ENCODE measurements at regions not wholly inside any gene's neighbourhood (a gene's known extent, or its start where the extent isn't known, plus 50 kb on each side); places are given as distances from the start of the nearest gene placed in this dataset.

- DNase-seq (no peak), ATAC-seq (ENCODE audit: low read depth) (no peak)
- no peak overlapping the region for H3K4me3 Mint-ChIP-seq
These were observed 438.8 kb upstream of the EYS start for GRCh38 chr6:66145867-66146266.

GRCh38 chr6:66134021-66134420 is 427.0 kb upstream of the EYS start:
- H3K27ac Mint-ChIP-seq: no peak overlapping the region
- no peak for DNase-seq
- TF ChIP-seq, protein P1, sequence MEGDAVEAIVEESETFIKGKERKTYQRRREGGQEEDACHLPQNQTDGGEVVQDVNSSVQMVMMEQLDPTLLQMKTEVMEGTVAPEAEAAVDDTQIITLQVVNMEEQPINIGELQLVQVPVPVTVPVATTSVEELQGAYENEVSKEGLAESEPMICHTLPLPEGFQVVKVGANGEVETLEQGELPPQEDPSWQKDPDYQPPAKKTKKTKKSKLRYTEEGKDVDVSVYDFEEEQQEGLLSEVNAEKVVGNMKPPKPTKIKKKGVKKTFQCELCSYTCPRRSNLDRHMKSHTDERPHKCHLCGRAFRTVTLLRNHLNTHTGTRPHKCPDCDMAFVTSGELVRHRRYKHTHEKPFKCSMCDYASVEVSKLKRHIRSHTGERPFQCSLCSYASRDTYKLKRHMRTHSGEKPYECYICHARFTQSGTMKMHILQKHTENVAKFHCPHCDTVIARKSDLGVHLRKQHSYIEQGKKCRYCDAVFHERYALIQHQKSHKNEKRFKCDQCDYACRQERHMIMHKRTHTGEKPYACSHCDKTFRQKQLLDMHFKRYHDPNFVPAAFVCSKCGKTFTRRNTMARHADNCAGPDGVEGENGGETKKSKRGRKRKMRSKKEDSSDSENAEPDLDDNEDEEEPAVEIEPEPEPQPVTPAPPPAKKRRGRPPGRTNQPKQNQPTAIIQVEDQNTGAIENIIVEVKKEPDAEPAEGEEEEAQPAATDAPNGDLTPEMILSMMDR (IDR thresholded peaks at IDR 0.05): no peak
- no peaks in the 10 kb centered on the region for H3K27me3 Mint-ChIP-seq
- no peak for ATAC-seq (ENCODE audit: low read depth)
- no peak overlapping the region for H3K4me3 Mint-ChIP-seq
- H3K36me3 Mint-ChIP-seq (ENCODE audit: low read depth): no peaks in the 10 kb centered on the region
- CTCF ChIA-PET: no interaction called here
- H3K4me1 Mint-ChIP-seq: no peaks in the 10 kb centered on the region
- H3K9me3 Mint-ChIP-seq: peaks cover 5% of the 10 kb centered on the region
- intact Hi-C loops (cut with micrococcal nuclease): no loop called here
- POLR2A ChIA-PET: no interaction called here

More at GRCh38 chr6:66145867-66146266, 438.8 kb upstream of the EYS start:
- H3K9me3 Mint-ChIP-seq: no peaks in the 10 kb centered on the region
- H3K36me3 Mint-ChIP-seq (ENCODE audit: low read depth): no peaks in the 10 kb centered on the region
- ChIA-PET CTCF (no interaction called here), POLR2A (no interaction called here)
- H3K4me1 Mint-ChIP-seq: no peaks in the 10 kb centered on the region
- H3K27ac Mint-ChIP-seq: no peak overlapping the region
- intact Hi-C loops (cut with micrococcal nuclease): no loop called here
- TF ChIP-seq, protein P1 (IDR thresholded peaks at IDR 0.05): no peak
- H3K27me3 Mint-ChIP-seq: no peaks in the 10 kb centered on the region

- H3K27me3 Mint-ChIP-seq: no peaks in the 10 kb centered on the region
- no peak for DNase-seq
- no peak overlapping the region for H3K27ac Mint-ChIP-seq
- no peaks in the 10 kb centered on the region for H3K36me3 Mint-ChIP-seq (ENCODE audit: low read depth)
- TF ChIP-seq, protein P1 (IDR thresholded peaks at IDR 0.05): no peak
- intact Hi-C loops (cut with micrococcal nuclease): no loop called here
- H3K9me3 Mint-ChIP-seq: peaks cover 12% of the 10 kb centered on the region
- CTCF ChIA-PET: no interaction called here
- no peaks in the 10 kb centered on the region for H3K4me1 Mint-ChIP-seq
- no peak for ATAC-seq (ENCODE audit: low read depth)
- POLR2A ChIA-PET: no interaction called here
- H3K4me3 Mint-ChIP-seq: no peak overlapping the region
These were observed 421.6 kb upstream of the EYS start for GRCh38 chr6:66128656-66129055.

DNA sequence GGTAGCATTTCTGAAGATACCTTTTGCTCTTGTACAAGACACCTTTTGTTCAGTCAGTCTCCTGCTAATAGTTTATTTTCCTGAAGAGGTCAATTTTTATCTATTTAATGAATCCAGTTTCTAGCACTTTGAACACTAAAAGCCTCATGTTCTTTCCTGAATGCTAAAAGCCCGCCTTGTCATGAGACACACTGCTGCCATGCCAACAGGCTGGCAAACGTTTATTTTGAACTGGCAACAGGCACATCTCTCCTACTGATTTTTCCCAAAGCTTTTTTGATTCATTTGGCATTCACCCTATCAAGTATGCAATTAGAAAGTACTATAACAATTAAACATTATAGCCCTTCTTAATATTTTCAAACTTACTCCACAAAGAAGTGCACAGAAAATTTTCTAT is 421.2 kb upstream of the EYS start:
- DNase-seq: no peak

DNA sequence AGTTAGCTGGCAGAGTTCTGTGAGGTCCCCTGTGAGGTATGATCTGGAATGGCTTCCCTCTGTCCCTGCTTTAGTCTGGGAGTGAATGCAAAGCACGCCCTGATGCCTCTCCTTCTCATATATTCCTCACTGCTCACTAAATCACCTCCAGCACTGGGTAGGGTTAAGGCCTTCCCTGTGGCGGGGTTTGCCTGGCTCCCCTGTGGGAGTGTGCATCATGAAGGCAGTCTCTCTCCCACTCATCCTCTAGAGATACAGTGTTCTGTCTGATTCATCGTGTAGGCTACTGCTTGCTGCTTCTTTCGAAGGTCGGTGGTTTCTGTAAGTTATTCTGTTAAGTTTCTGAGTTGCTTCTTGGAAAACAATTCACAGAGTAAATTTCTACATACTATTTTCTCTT is 420.0 kb upstream of the EYS start:
- peaks cover 12% of the 10 kb centered on the region for H3K9me3 Mint-ChIP-seq
- no peaks in the 10 kb centered on the region for H3K4me1 Mint-ChIP-seq
- H3K27ac Mint-ChIP-seq: no peak overlapping the region
- no peaks in the 10 kb centered on the region for H3K36me3 Mint-ChIP-seq (ENCODE audit: low read depth)
- CTCF ChIA-PET: no interaction called here
- ATAC-seq (ENCODE audit: low read depth): no peak
- intact Hi-C loops (cut with micrococcal nuclease): no loop called here
- no peak for DNase-seq
- no peak overlapping the region for H3K4me3 Mint-ChIP-seq
- POLR2A ChIA-PET: no interaction called here
- H3K27me3 Mint-ChIP-seq: no peaks in the 10 kb centered on the region
- TF ChIP-seq, protein P1 (IDR thresholded peaks at IDR 0.05): no peak

More for the DNA sequence above, 421.2 kb upstream of the EYS start:
- Mint-ChIP-seq H3K4me1 (no peaks in the 10 kb centered on the region), H3K9me3 (peaks cover 12% of the 10 kb centered on the region), H3K27me3 (no peaks in the 10 kb centered on the region), H3K27ac (no peak overlapping the region), H3K4me3 (no peak overlapping the region), H3K36me3 (ENCODE audit: low read depth) (no peaks in the 10 kb centered on the region)
- TF ChIP-seq, protein P1 (IDR thresholded peaks at IDR 0.05): no peak
- intact Hi-C loops (cut with micrococcal nuclease): no loop called here
- no peak for ATAC-seq (ENCODE audit: low read depth)
- ChIA-PET CTCF (no interaction called here), POLR2A (no interaction called here)

All from activated B cell treated with CpG ODN at 0.5 μM for 24 hours (primary cell).